ENCODE measurements at regions not wholly inside any gene's neighbourhood (a gene's known extent, or its start where the extent isn't known, plus 50 kb on each side); places are given as distances from the start of the nearest gene placed in this dataset.

- no peaks in the 10 kb centered on the region; the same call in 1 of the 2 replicates for H3K4me1 ChIP-seq (ENCODE audit: insufficient read depth, low read length)
- H3K27ac ChIP-seq (ENCODE audit: low read length): no peak overlapping the region
- no peaks in the 10 kb centered on the region for H3K27me3 ChIP-seq (ENCODE audit: insufficient read depth, low read length)
- H3K9me3 ChIP-seq (ENCODE audit: insufficient read depth, low read depth, low read length): no peaks in the 10 kb centered on the region; the same call in 1 of the 2 replicates
- no peaks in the 10 kb centered on the region for H3K36me3 ChIP-seq (ENCODE audit: insufficient read depth, low read depth, low read length)
- no peak overlapping the region for H3K4me3 ChIP-seq (ENCODE audit: low read length)
- no peak overlapping the region for H3K9ac ChIP-seq (ENCODE audit: low read depth, low read length)
These were observed 446.1 kb upstream of the RARB start for GRCh38 chr3:24981924-24982323.

GRCh38 chr3:24985668-24986067, 442.4 kb upstream of the RARB start:
- H3K4me1 ChIP-seq (ENCODE audit: insufficient read depth, low read length): no peaks in the 10 kb centered on the region; the same call in 1 of the 2 replicates
- H3K27me3 ChIP-seq (ENCODE audit: insufficient read depth, low read length): no peaks in the 10 kb centered on the region
- H3K27ac ChIP-seq (ENCODE audit: low read length): no peak overlapping the region
- no peaks in the 10 kb centered on the region for H3K36me3 ChIP-seq (ENCODE audit: insufficient read depth, low read depth, low read length)
- H3K9ac ChIP-seq (ENCODE audit: low read depth, low read length): no peak overlapping the region
- no peaks in the 10 kb centered on the region; the same call in 1 of the 2 replicates for H3K9me3 ChIP-seq (ENCODE audit: insufficient read depth, low read depth, low read length)
- no peak overlapping the region for H3K4me3 ChIP-seq (ENCODE audit: low read length)

- Histone ChIP-seq H3K4me1 (ENCODE audit: insufficient read depth, low read length) (no peaks in the 10 kb centered on the region; the same call in 1 of the 2 replicates), H3K4me3 (ENCODE audit: low read length) (no peak overlapping the region), H3K27me3 (ENCODE audit: insufficient read depth, low read length) (no peaks in the 10 kb centered on the region), H3K36me3 (ENCODE audit: insufficient read depth, low read depth, low read length) (no peaks in the 10 kb centered on the region), H3K9me3 (ENCODE audit: insufficient read depth, low read depth, low read length) (no peaks in the 10 kb centered on the region), H3K9ac (ENCODE audit: low read depth, low read length) (no peak overlapping the region), H3K27ac (ENCODE audit: low read length) (no peak overlapping the region)
These were observed 441.5 kb upstream of the RARB start for GRCh38 chr3:24986612-24987011.

- Histone ChIP-seq H3K27me3 (ENCODE audit: insufficient read depth, low read length) (no peaks in the 10 kb centered on the region), H3K9ac (ENCODE audit: low read depth, low read length) (no peak overlapping the region), H3K9me3 (ENCODE audit: insufficient read depth, low read depth, low read length) (no peaks in the 10 kb centered on the region), H3K4me3 (ENCODE audit: low read length) (no peak overlapping the region), H3K27ac (ENCODE audit: low read length) (no peak overlapping the region), H3K36me3 (ENCODE audit: insufficient read depth, low read depth, low read length) (no peaks in the 10 kb centered on the region), H3K4me1 (ENCODE audit: insufficient read depth, low read length) (no peaks in the 10 kb centered on the region)
These were observed 428.7 kb upstream of the RARB start for GRCh38 chr3:24999357-24999756.

GRCh38 chr3:25000971-25001591, 427.0 kb upstream of the RARB start:
- no peak overlapping the region for H3K9ac ChIP-seq (ENCODE audit: low read depth, low read length)
- H3K27me3 ChIP-seq (ENCODE audit: insufficient read depth, low read length): no peaks in the 10 kb centered on the region
- H3K4me1 ChIP-seq (ENCODE audit: insufficient read depth, low read length): no peaks in the 10 kb centered on the region
- H3K27ac ChIP-seq (ENCODE audit: low read length): no peak overlapping the region
- no peaks in the 10 kb centered on the region for H3K36me3 ChIP-seq (ENCODE audit: insufficient read depth, low read depth, low read length)
- H3K9me3 ChIP-seq (ENCODE audit: insufficient read depth, low read depth, low read length): no peaks in the 10 kb centered on the region
- no peak overlapping the region for H3K4me3 ChIP-seq (ENCODE audit: low read length)

- no peak overlapping the region for H3K4me3 ChIP-seq (ENCODE audit: low read length)
- H3K27me3 ChIP-seq (ENCODE audit: insufficient read depth, low read length): no peaks in the 10 kb centered on the region
- no peak overlapping the region for H3K27ac ChIP-seq (ENCODE audit: low read length)
- no peaks in the 10 kb centered on the region for H3K4me1 ChIP-seq (ENCODE audit: insufficient read depth, low read length)
- no peaks in the 10 kb centered on the region for H3K36me3 ChIP-seq (ENCODE audit: insufficient read depth, low read depth, low read length)
- no peaks in the 10 kb centered on the region for H3K9me3 ChIP-seq (ENCODE audit: insufficient read depth, low read depth, low read length)
- H3K9ac ChIP-seq (ENCODE audit: low read depth, low read length): no peak overlapping the region
These were observed 426.0 kb upstream of the RARB start for GRCh38 chr3:25002052-25002451.

GRCh38 chr3:25007974-25008658, 419.9 kb upstream of the RARB start:
- Histone ChIP-seq H3K27me3 (ENCODE audit: insufficient read depth, low read length) (no peaks in the 10 kb centered on the region), H3K4me3 (ENCODE audit: low read length) (no peak overlapping the region), H3K9ac (ENCODE audit: low read depth, low read length) (no peak overlapping the region), H3K4me1 (ENCODE audit: insufficient read depth, low read length) (no peaks in the 10 kb centered on the region), H3K9me3 (ENCODE audit: insufficient read depth, low read depth, low read length) (no peaks in the 10 kb centered on the region), H3K27ac (ENCODE audit: low read length) (no peak overlapping the region), H3K36me3 (ENCODE audit: insufficient read depth, low read depth, low read length) (no peaks in the 10 kb centered on the region)

GRCh38 chr3:25009665-25010064, 418.4 kb upstream of the RARB start:
- Histone ChIP-seq H3K4me1 (ENCODE audit: insufficient read depth, low read length) (no peaks in the 10 kb centered on the region), H3K36me3 (ENCODE audit: insufficient read depth, low read depth, low read length) (no peaks in the 10 kb centered on the region), H3K4me3 (ENCODE audit: low read length) (no peak overlapping the region), H3K9me3 (ENCODE audit: insufficient read depth, low read depth, low read length) (no peaks in the 10 kb centered on the region), H3K9ac (ENCODE audit: low read depth, low read length) (no peak overlapping the region), H3K27ac (ENCODE audit: low read length) (no peak overlapping the region), H3K27me3 (ENCODE audit: insufficient read depth, low read length) (no peaks in the 10 kb centered on the region)

- Histone ChIP-seq H3K27ac (ENCODE audit: low read length) (no peak overlapping the region), H3K9ac (ENCODE audit: low read depth, low read length) (no peak overlapping the region), H3K9me3 (ENCODE audit: insufficient read depth, low read depth, low read length) (no peaks in the 10 kb centered on the region), H3K4me3 (ENCODE audit: low read length) (no peak overlapping the region), H3K27me3 (ENCODE audit: insufficient read depth, low read length) (no peaks in the 10 kb centered on the region), H3K36me3 (ENCODE audit: insufficient read depth, low read depth, low read length) (no peaks in the 10 kb centered on the region), H3K4me1 (ENCODE audit: insufficient read depth, low read length) (no peaks in the 10 kb centered on the region)
These were observed 412.5 kb upstream of the RARB start for GRCh38 chr3:25015599-25015998.

- Histone ChIP-seq H3K4me3 (ENCODE audit: low read length) (no peak overlapping the region), H3K4me1 (ENCODE audit: insufficient read depth, low read length) (no peaks in the 10 kb centered on the region)
These were observed 409.2 kb upstream of the RARB start for GRCh38 chr3:25018909-25019308.

GRCh38 chr3:25019506-25019905, 408.6 kb upstream of the RARB start:
- Histone ChIP-seq H3K9me3 (ENCODE audit: insufficient read depth, low read depth, low read length) (no peaks in the 10 kb centered on the region), H3K36me3 (ENCODE audit: insufficient read depth, low read depth, low read length) (no peaks in the 10 kb centered on the region), H3K4me3 (ENCODE audit: low read length) (no peak overlapping the region), H3K27me3 (ENCODE audit: insufficient read depth, low read length) (0 out of 2 replicates have a peak, but pooled peaks cover 4% of the 10 kb centered on the region), H3K27ac (ENCODE audit: low read length) (no peak overlapping the region), H3K4me1 (ENCODE audit: insufficient read depth, low read length) (no peaks in the 10 kb centered on the region), H3K9ac (ENCODE audit: low read depth, low read length) (no peak overlapping the region)

More at GRCh38 chr3:25018909-25019308, 409.2 kb upstream of the RARB start:
- Histone ChIP-seq H3K27ac (ENCODE audit: low read length) (no peak overlapping the region), H3K9me3 (ENCODE audit: insufficient read depth, low read depth, low read length) (no peaks in the 10 kb centered on the region), H3K9ac (ENCODE audit: low read depth, low read length) (no peak overlapping the region), H3K36me3 (ENCODE audit: insufficient read depth, low read depth, low read length) (no peaks in the 10 kb centered on the region), H3K27me3 (ENCODE audit: insufficient read depth, low read length) (0 out of 2 replicates have a peak, but pooled peaks cover 4% of the 10 kb centered on the region)

- Histone ChIP-seq H3K9ac (ENCODE audit: low read depth, low read length) (no peak overlapping the region), H3K4me1 (ENCODE audit: insufficient read depth, low read length) (no peaks in the 10 kb centered on the region)
These were observed 406.2 kb upstream of the RARB start for GRCh38 chr3:25021816-25022215.

More at GRCh38 chr3:25021816-25022215, 406.2 kb upstream of the RARB start:
- Histone ChIP-seq H3K4me3 (ENCODE audit: low read length) (no peak overlapping the region), H3K36me3 (ENCODE audit: insufficient read depth, low read depth, low read length) (no peaks in the 10 kb centered on the region), H3K27ac (ENCODE audit: low read length) (no peak overlapping the region), H3K27me3 (ENCODE audit: insufficient read depth, low read length) (0 out of 2 replicates have a peak, but pooled peaks cover 4% of the 10 kb centered on the region), H3K9me3 (ENCODE audit: insufficient read depth, low read depth, low read length) (no peaks in the 10 kb centered on the region)
